Parathyroid adenoma (tissue), 2 donors: ENCODE measurements at regions not wholly inside any gene's neighbourhood (a gene's known extent, or its start where the extent isn't known, plus 50 kb on each side); places are given as distances from the start of the nearest gene placed in this dataset.
"Not testable (repeated sequence)": the region's sequence is repeated elsewhere in the genome, so short reads cannot be mapped to it uniquely, and the experiment has no call there.

Experiments used
- H2AFZ ChIP-seq: fragments of 300-600 bp; sonication (generic); one replicate; pipeline ENCODE4 v1.7.0; 2017; ENCODE audit warnings: antibody characterized with exemption, mild to moderate bottlenecking
- H3K27ac ChIP-seq: fragments of 300-600 bp; sonication (generic); one replicate; pipeline ENCODE4 v1.7.0; 2017
- H3K27me3 ChIP-seq: fragments of 300-600 bp; sonication (generic); one replicate; pipeline ENCODE4 v1.7.0; 2017; ENCODE audit warnings: low read length; ENCODE audit not compliant: control insufficient read depth, insufficient read depth
- H3K36me3 ChIP-seq: fragments of 300-600 bp; sonication (generic); one replicate; pipeline ENCODE4 v1.7.0; 2017; ENCODE audit warnings: low read length; ENCODE audit not compliant: control insufficient read depth, insufficient read depth
- H3K4me1 ChIP-seq: fragments of 300-600 bp; sonication (generic); one replicate; pipeline ENCODE4 v1.7.0; 2017; ENCODE audit warnings: control low read depth
- H3K4me2 ChIP-seq: fragments of 300-600 bp; sonication (generic); one replicate; pipeline ENCODE4 v1.7.0; 2017; ENCODE audit warnings: low read length
- H3K4me3 ChIP-seq: fragments of 300-600 bp; sonication (generic); one replicate; pipeline ENCODE4 v1.7.0; 2017; ENCODE audit warnings: low read depth, low read length
- H3K79me2 ChIP-seq: fragments of 300-600 bp; sonication (generic); one replicate; pipeline ENCODE4 v1.7.0; 2017; ENCODE audit warnings: control low read depth
- H3K9ac ChIP-seq: fragments of 300-600 bp; sonication (generic); one replicate; pipeline ENCODE4 v1.7.0; 2017; ENCODE audit warnings: mild to moderate bottlenecking
- H3K9me3 ChIP-seq: fragments of 300-600 bp; sonication (generic); one replicate; pipeline ENCODE4 v1.7.0; 2017; ENCODE audit warnings: low read length; ENCODE audit not compliant: control insufficient read depth
- CTCF ChIP-seq: fragments of 300-600 bp; sonication (generic); IDR thresholded peaks from one replicate; pipeline ENCODE4 v1.7.0; 2017; ENCODE audit warnings: antibody characterized with exemption, mild to moderate bottlenecking
- donor health status: primary hyperparathyroidism.

GRCh38 chr15:95698230-95698629, 632.3 kb upstream of the NR2F2 start:
- no peak overlapping the region for H3K9ac ChIP-seq
- H3K79me2 ChIP-seq = no peaks in the 10 kb centered on the region
- no peaks in the 10 kb centered on the region for H3K36me3 ChIP-seq
- H3K9me3 ChIP-seq = peaks cover 3% of the 10 kb centered on the region
- no peaks in the 10 kb centered on the region for H3K27me3 ChIP-seq
- no peaks in the 10 kb centered on the region for H3K4me1 ChIP-seq
- no peak overlapping the region for H3K27ac ChIP-seq
- H3K4me2 ChIP-seq = no peak overlapping the region
- no peak for TF ChIP-seq CTCF
- H2AFZ ChIP-seq = no peak overlapping the region
- no peak overlapping the region for H3K4me3 ChIP-seq

GRCh38 chr15:95698951-95699350, 631.5 kb upstream of the NR2F2 start:
- no peak overlapping the region for H3K9ac ChIP-seq
- no peaks in the 10 kb centered on the region for H3K79me2 ChIP-seq
- H3K27me3 ChIP-seq = no peaks in the 10 kb centered on the region
- H3K4me3 ChIP-seq = no peak overlapping the region
- H3K4me2 ChIP-seq = no peak overlapping the region
- H3K27ac ChIP-seq = no peak overlapping the region
- no peaks in the 10 kb centered on the region for H3K4me1 ChIP-seq
- no peaks in the 10 kb centered on the region for H3K36me3 ChIP-seq
- H2AFZ ChIP-seq = no peak overlapping the region
- H3K9me3 ChIP-seq = peaks cover 3% of the 10 kb centered on the region
- TF ChIP-seq CTCF = no peak

GRCh38 chr15:95699578-95699977, 630.9 kb upstream of the NR2F2 start:
- Histone ChIP-seq H3K27me3 (no peaks in the 10 kb centered on the region), H3K79me2 (no peaks in the 10 kb centered on the region), H3K27ac (no peak overlapping the region), H3K9ac (no peak overlapping the region), H2AFZ (no peak overlapping the region), H3K4me3 (no peak overlapping the region), H3K9me3 (peaks cover 3% of the 10 kb centered on the region), H3K36me3 (no peaks in the 10 kb centered on the region), H3K4me1 (no peaks in the 10 kb centered on the region), H3K4me2 (no peak overlapping the region)
- TF ChIP-seq CTCF = no peak

GRCh38 chr15:95700692-95701091, 629.8 kb upstream of the NR2F2 start:
- H3K79me2 ChIP-seq, H3K4me3 ChIP-seq, H3K36me3 ChIP-seq, H3K4me2 ChIP-seq, H3K9me3 ChIP-seq, H2AFZ ChIP-seq, H3K27me3 ChIP-seq, H3K4me1 ChIP-seq, H3K27ac ChIP-seq, H3K9ac ChIP-seq: not testable (repeated sequence)

GRCh38 chr15:95701410-95701809, 629.1 kb upstream of the NR2F2 start:
- H3K9ac ChIP-seq = no peak overlapping the region
- no peaks in the 10 kb centered on the region for H3K27me3 ChIP-seq
- no peak overlapping the region for H3K4me2 ChIP-seq
- no peaks in the 10 kb centered on the region for H3K4me1 ChIP-seq
- no peak for TF ChIP-seq CTCF
- H3K9me3 ChIP-seq = peaks cover 3% of the 10 kb centered on the region
- no peaks in the 10 kb centered on the region for H3K79me2 ChIP-seq
- H3K27ac ChIP-seq = no peak overlapping the region
- no peak overlapping the region for H2AFZ ChIP-seq
- H3K4me3 ChIP-seq = no peak overlapping the region
- no peaks in the 10 kb centered on the region for H3K36me3 ChIP-seq
